A673 (cell line): ENCODE measurements at regions not wholly inside any gene's neighbourhood (a gene's known extent, or its start where the extent isn't known, plus 50 kb on each side); places are given as distances from the start of the nearest gene placed in this dataset.

Experiments used
- CTCF ChIP-seq: fragments of 300-800, 200-600 bp; sonication (generic); conservative IDR thresholded peaks from 2 replicates; pipeline ENCODE4 v1.5.1; 2017; ENCODE audit warnings: low read depth, mild to moderate bottlenecking, antibody characterized with exemption, low read length, moderate library complexity, mixed read lengths
- EZH2 ChIP-seq: fragments of 200-600 bp; sonication (generic); IDR thresholded peaks from 2 replicates; pipeline ENCODE4 v1.6.1; 2017; ENCODE audit warnings: borderline replicate concordance, low read depth, mild to moderate bottlenecking, mixed read lengths, antibody characterized with exemption, low read length; ENCODE audit not compliant: poor library complexity, severe bottlenecking

- no peak for TF ChIP-seq CTCF
- TF ChIP-seq EZH2, result no peak
These were observed 467.5 kb upstream of the CT83 start for GRCh38 chrX:116930311-116930710.
